Activated CD8-positive, alpha-beta memory T cell treated with anti-CD3 and anti-CD28 coated beads for 4 hours (primary cell): ENCODE measurements at regions not wholly inside any gene's neighbourhood (a gene's known extent, or its start where the extent isn't known, plus 50 kb on each side); places are given as distances from the start of the nearest gene placed in this dataset.

Source experiments
- DNase-seq, 2 donors: peaks; one replicate each; pipeline ENCODE4 v3.0.0-alpha.2; 2020; ENCODE audit warnings: low read depth in 2 of 2

DNA sequence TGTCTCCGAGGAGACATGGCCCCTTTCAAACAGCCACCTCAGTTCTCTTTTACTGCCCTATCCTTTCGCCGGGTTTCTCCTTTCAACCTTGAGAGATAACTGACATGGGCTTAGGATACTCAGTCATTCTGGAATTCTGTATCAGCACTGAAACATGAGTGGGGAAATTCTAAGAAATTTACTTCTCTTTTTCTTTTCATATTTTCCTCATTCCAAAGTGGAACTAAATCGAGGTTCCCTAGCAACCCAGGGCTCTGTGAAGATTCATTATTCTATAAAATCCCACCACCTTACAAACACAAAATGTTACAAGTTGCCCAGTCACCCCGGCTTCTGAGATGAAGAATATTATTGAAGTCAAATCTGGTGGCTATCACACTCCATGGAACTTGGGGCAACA lies 319.2 kb downstream of the ENC1 start:
- DNase-seq, result no peak

DNA sequence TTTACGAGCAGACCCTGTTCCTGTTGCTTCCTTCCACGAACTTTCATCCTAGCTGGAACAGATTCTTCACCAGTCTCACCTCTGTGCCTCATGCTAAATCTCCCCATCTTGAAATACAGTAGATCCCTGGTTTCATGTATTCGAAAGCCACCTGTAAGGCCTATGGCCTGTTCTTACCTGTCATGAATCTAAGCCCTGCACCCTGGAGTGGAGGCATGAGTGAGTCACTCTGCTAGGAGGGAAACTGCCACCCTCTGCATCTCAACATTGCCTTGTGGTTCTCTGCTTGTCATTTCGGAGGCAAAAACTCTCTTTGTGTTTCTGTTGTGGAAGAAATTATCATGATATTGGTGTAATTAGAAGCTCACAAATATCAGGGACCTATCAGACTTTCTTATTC lies 320.0 kb downstream of the ENC1 start:
- DNase-seq, result no peak

DNA sequence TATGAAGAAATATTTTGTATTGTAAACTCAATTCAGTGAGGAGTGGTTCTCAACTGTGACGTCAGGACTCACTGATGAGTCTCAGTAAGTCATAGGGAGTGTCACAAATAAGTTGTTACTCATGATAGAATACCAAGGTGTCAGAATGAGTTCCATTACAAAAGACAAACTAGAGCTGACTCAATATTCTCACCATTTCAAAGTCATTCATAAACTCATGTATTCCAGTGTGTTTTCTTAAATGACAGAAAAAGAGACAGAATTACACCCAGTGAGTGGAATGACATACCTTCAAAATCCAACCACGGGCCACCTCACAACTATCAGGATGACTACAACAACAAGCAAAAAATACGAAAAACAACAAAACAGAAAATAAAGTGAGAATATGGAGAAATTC lies 321.5 kb downstream of the ENC1 start:
- no peak for DNase-seq

DNA sequence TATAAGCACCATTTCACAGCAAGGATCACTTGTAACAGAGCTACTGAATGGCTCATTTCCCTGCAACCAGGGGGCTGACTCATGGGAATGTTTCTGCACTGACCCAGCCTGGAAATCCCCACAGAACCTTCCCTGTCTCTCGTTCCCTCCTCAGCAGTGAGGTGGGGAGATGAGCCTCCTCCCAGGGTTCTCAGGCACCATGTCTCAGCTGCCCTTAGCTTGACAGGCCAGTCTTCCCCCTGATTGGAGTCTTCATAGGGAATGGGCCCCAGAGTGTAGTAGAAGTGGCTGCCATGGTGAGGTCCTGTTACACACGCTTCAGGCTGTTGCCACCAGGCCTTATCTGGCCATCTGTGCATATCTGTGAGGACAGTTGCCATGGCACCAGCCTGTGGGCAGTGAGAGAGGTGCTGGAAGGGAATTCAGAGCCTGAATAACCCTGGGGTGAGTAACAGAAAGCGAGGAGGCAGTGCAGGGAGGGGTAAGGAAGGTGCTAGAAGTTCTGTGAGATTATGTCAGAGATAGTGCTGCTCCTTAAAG lies 324.4 kb downstream of the ENC1 start:
- no peak for DNase-seq

DNA sequence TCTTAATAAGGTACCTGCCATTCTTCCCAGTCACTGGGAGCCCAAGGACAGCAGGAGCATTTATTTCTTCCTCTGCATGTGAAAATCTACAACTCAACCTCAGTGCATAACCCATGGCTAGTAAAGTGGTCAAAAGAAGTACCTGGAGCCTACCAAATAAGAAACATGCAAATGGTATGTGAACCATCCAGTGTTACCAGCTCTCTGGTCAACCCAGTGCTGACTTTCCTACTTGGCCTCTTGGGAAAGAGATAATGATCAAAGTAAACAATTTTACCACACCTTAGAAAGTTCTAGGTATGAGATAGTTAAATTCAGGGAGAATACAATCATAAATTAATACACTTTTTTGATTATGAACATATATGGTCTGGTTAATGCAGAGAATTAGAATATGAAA lies 325.6 kb downstream of the ENC1 start:
- no peak for DNase-seq

DNA sequence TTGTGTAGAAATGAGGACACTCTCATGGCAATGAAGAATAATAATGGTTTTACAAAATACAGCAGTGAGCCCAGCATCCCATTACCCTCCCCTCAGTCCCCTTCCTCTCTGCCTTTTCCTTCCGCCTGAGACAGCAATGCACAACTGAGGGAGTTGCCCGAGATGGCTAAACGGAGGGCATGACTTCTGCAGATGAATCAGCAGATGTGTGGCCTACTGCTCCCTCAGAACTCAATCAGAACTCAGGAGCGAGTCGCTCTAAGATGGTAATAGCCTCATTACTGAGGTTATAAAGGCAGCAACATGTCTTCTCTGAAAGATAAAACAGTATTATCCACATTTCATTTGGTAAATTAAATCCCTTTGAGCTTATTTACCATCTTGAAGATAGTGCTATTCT lies 326.6 kb downstream of the ENC1 start:
- no peak for DNase-seq

DNA sequence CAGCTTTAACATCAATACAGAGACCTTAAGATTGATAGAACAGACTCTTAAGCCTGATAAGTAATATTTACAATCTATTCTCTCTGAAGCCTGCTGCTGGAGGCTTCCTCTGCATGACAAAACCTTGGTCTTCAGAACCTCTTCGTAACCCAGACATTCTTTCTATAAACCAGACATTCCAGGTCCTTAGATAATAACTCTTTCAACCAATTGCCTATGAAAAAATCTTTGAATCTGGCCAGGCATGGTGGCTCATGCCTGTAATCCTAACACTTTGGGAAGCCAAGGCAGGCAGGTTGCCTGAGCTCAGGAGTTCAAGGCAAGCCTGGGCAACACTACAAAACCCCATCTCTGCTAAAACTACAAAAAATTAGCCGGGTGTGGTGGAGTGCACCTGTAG lies 327.8 kb downstream of the ENC1 start:
- no peak for DNase-seq

DNA sequence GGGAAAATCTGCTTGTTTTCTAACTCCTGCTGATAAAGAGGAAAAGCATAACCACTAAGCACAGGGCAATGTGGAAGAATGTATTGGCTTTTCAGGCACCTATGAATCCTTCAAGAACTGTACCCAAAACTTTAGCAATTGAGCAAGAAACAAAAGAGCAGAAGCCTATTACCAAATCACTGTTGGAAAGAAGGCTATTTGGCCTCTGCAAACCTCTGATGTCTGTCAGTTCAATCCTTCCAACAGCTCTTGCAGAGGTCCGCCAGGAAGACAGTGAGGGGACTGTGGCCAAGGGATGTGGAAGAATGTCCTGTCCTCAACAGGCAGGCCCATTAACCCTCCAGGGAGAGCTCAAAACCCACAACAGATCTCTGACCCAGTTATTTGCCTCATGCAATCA lies 328.6 kb downstream of the ENC1 start:
- DNase-seq, result no peak

DNA sequence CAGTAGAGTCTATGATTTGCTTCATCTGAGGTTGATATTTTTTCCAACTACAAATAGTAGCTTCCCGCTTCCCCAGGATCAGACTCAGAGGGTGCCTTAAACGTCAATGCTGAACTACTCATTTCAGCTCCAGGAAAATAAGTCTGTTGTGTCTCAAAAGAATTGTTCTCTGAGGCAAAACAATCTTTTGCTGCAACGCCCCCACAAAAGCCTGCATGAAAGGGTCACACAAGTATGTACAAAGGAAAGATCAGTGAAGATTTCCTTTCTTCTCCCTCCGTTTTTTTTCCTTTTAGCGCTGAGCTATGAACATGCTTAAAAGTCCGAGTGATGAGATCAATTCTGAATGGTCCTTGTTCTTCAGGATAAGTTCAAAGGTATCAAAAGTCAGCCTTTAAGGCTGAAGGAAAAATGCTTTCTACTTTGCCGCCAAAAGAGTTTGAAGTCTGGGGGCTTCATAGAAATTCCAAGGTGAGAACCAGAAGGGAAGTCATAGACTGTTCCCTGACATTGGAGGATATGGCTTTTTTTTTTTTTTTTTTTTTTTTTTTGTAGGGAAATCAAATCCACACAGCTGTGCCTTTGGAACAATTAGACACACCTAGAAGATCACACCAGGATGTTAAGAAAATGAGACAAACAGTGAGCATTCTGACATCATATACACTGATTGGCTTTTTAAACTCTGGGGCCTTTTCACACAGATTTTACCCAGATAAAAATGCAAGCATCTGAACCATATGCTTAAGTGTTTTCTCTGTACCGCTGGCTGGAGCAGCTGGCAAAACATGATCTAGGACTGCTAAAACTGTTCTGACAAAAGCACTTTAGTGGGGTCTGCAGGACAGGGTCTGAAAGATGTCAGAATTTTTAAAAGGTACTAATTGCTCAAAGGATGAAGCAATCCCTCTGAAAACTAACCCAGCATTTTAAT lies 329.3 kb downstream of the ENC1 start:
- no peak for DNase-seq

DNA sequence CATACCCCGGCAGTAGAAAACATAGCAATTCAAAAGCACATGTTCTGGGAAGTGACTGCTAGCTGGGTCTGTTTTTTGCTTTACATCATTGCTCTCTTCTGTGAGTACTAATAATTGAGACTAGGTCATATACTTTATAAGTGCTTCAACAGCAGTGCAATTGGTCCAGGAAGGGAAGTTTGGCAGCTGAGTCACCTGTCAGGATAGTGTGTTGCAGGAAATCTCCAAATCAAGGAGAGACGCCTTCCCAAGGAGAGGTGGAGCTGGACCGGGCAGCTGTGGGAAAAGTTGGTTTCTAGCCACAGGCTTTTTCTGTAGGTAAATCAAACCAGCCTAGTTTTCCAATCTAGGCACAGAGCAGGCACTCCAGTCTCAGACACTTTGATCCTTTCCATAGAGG lies 330.1 kb downstream of the ENC1 start:
- no peak for DNase-seq

DNA sequence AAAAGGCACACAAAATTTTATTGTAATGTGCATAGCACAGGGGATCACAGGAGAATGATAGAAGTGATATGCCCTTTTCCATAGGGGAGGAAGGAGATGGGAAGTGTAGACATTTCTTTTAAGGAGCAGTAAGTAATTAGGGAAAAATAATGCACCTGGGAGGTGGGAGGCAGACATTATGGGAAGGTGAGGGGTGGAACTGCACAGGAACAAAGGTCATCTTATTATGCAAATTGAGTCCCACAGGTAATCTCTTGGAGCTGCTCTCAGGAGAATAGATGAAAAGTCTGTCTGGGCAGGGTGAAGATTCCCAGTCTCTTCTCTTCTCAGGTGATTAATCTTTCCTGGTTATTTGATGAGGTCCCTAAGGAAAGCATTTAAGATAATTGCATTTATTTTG lies 331.5 kb downstream of the ENC1 start:
- DNase-seq, result no peak

DNA sequence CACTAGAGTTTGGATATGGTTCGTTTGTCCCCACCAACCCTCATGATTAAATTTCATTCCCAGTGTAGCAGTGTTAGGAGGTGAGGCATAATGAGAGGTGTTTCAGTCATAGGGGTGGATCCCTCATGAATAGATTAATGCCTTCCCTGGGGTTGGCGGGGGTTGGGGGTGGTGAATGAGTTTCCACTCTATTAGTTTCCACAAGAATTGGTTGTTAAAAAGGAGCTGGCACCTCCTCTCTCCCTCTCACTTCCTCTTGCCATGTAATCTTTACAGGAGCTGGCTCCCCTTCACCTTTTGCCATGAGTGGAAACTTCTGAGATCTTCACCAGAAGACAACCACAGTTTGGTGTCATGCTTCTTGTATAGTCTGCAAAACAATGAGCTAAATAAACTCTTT lies 333.7 kb downstream of the ENC1 start:
- no peak for DNase-seq

DNA sequence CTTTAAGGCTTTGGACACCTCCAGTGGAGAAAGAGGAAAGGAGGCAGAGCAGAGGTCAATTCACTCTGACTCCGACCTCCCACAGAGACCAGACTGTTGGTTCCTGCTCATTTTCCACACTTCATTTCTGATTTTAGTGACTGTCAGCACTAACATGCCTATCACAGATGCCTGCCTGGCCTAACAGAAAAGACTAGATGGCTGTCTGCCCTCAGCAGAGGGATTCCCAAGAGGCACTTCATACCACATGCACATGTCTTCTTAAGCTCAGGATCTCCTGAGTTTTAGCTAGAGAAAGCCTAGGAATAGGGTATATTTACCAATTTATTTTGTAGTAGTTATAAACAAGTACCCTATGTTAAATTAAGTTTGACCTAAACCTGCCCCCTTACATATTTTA lies 336.0 kb downstream of the ENC1 start:
- DNase-seq, result no peak

DNA sequence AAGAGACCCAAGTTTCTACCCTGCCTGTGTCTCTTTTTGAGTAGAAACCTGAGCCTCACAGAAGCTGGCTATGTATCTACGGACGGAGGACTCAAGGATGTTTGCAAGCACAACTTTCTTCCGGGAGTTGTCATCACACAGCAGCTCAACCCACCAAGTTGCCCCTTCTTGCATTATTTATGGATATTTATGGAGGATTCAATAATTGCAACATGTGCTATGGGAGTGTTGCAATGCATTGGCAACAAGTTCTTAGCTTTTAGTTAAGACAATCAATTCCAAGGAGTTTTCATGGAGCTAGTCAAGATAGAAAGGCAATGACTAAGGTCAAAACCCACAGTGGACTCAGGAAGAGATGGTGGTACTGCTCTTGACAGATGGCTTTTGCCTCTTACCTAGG lies 336.9 kb downstream of the ENC1 start:
- no peak for DNase-seq

DNA sequence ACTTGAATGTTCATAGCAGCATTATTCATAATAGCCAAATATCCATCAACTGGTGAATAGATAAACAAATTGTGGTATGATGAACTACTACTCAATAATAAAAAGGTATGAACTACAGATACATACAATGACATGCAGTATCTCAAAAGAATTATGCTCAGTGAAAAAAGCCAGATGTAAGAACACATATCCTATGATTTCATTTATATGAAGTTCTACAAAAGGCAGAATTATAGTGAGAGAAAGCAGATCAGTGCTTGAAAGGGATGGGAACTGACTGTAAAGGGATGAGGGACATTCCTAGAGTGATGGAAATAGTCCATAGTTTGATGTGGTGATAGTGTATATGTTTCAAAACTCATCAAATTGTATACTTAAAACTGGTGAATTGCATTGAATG lies 339.0 kb downstream of the ENC1 start:
- no peak for DNase-seq

DNA sequence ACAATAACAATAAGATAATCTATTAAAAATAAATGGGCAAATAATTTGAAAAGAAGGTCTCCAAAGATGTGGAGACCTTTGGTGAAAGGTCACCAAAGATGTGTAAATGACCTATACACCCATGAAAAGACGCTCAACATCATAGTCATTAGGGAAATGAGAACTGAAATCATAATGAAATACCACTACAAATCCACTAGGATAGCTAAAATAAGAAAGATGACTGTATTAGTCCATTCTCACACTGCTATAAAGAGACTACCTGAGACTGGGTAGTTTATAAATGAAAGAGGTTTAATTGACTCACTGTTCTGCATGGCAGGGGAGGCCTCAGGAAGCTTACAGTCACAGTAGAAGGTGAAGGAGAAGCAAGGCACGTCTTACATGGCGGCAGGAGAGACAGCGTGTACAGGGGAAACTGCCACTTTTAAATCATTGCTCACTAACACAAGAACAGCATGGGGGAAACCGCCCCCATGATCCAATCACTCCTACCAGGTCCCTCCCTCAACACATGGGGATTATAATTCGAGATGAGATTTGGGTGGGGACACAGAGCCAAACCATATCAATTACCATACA lies 339.6 kb downstream of the ENC1 start:
- no peak for DNase-seq

DNA sequence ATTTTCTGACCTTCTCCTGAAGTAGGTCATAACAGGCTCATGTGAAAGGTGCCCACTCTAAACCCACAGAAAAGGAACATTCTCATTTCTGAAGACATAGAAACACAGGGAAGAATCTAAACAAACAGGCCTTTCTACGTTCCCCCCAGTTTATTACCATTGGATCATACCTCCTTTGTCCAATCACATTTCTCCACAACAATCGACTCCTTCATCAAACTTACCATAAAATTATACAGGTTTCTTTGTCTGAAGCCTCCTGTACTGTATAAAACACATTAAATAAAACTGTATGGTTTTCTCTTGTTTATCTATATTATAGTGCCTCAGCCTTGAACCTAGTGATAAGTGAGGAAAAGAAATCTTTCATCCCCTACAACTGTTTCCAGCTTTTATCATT lies 340.7 kb downstream of the ENC1 start:
- DNase-seq, result no peak

DNA sequence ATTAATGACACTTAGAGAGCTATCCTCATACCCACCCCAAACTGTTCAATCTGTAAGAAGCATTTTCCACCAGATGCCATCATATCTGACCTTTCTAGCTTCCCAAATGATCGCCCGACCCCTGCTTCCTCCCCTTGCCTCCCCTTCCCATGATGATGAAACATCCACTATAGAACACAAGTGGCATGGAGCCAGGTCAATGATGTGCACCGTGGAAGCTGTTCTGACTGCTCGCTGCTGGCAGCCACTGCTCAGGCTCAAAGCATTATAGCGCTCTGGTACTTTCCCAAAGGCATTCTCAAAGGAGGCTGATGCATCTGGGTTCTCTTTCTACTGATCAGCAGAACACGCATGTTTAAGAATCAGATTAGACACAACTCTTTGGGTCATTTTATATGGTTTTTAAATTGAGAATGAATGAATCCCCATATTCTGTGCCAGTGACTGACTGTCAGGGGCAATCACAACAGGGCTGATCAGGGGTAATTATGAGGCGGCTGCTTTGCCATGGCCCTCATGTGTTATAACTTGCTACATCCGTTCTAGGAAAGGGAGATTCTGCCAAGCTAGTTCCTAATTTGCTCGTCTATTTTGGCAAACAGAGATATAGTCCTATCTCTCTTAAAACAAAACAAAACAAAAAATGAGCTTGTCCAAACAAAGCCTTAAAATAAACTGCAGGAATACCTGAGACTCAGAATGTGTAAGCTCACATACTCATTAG lies 343.7 kb downstream of the ENC1 start:
- DNase-seq, result no peak

DNA sequence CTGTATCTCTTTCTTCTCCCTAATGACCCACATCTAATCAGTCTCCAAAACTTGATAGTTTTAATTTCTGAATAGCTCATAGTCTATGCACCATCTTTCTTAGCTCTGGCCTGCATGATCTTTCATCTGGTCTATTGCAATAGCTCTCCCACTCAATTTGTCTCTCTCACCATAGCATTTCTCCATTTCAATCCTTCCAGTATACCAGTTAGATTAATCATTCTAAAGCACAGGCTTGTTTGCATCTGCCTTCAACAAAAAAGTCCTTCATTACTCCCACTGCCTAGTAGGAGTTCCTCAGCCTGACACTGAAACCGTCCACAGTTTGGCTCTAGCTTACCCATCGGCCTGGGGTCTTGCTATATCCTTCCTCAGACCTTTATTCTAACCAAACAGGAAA lies 344.9 kb downstream of the ENC1 start:
- no peak for DNase-seq

DNA sequence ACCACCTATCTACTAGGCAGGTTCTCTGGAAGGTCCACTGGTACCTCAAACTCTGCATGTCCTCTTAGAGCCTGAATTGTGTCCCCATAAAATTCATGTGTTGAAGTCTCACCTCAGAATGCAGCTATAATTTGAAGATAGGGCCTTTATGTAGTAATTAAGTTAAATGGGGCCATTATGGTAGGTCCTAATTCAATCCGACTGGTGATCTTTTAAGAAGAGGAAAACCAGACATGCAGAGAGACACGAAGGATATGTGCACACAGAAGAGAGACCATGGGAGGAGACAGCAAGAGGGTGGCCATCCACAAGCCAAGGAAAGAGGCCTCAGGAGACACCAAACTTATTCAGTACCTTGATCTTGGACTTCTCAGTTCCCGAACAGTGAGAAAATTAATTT lies 345.4 kb downstream of the ENC1 start:
- DNase-seq, result no peak

DNA sequence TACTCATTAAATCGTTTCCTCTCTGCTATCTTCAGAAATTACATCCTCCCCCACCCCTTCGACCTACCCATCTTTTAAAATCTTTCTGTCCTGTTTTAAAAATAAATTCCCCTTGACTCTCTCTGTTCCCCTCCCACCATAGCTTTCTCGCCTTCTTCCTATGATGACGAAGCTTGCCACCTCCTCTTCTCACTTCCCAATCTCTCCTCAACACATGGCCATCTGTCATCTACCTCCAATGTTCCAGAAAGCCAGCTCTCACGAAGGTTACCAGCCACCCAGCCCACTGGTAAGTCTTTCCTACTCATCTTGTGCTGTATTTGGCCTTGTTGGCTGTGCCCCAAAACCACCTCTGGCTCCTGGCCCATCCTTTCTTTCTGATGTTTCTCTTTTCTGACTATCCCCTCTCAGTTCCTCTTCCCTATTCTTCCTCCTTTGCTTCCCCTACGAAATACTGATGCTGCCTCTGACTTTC lies 346.3 kb downstream of the ENC1 start:
- DNase-seq, result no peak

DNA sequence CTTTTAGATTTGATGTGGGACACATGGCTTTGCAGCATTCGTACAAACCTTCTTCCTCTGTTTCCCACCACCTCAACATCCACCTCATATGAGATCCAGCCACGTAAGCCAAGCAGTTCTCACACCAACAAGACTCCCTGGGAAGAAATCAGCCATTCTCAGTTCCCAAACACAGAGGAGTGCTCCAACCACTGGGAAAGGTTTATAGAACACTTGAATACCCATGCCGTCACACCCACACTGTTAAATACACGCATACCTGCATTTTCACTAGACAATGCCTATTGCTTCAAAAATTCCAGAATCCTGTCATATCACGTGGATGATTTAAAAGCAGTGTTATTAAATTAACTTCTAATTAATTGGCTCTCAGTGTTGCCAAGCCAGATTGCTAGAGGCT lies 347.3 kb downstream of the ENC1 start:
- no peak for DNase-seq
